AG04450 (cell line): ENCODE measurements at regions not wholly inside any gene's neighbourhood (a gene's known extent, or its start where the extent isn't known, plus 50 kb on each side); places are given as distances from the start of the nearest gene placed in this dataset.

ENCODE experiments used
- CTCF ChIA-PET: fragments of 300-600, 350-600 bp; formaldehyde crosslinking; extraction: SDS; loops from one replicate; lab custom pipeline; 2022; ENCODE audit warnings: antibody characterized with exemption, inconsistent platforms; lab: Charles Lee
- POLR2A ChIA-PET: fragments of 350-600 bp; formaldehyde crosslinking; extraction: SDS; loops from one replicate; lab custom pipeline; 2021; ENCODE audit warnings: antibody characterized with exemption, inconsistent platforms; lab: Yijun Ruan, JAX
- DNase-seq: peaks from one replicate; pipeline ENCODE4 v3.0.0-alpha.2; 2011; ENCODE audit warnings: low read depth, low spot score
- H3K27ac ChIP-seq: one replicate; pipeline ENCODE4 v1.5.1; 2012; ENCODE audit warnings: low read depth, low read length, control low read depth
- H3K27me3 ChIP-seq: one replicate; pipeline ENCODE4 v1.6.0; 2012; ENCODE audit warnings: low read length; ENCODE audit not compliant: control insufficient read depth, insufficient read depth
- H3K4me3 ChIP-seq: 2 replicates; pipeline ENCODE4 v1.5.1; 2011; ENCODE audit warnings: mild to moderate bottlenecking, low read depth, low read length, control low read depth
- H3K9me3 ChIP-seq: 2 replicates; pipeline ENCODE4 v1.5.1; 2012; ENCODE audit warnings: low read length; ENCODE audit not compliant: control insufficient read depth, insufficient read depth
- TF ChIP-seq, protein P1 (sequence below): IDR thresholded peaks from 2 replicates; pipeline ENCODE4 v1.5.1; 2011; ENCODE audit warnings: low read depth, low read length, control low read depth, inconsistent platforms

- ChIA-PET POLR2A (no interaction called here), CTCF (no interaction called here)
- TF ChIP-seq, protein P1, sequence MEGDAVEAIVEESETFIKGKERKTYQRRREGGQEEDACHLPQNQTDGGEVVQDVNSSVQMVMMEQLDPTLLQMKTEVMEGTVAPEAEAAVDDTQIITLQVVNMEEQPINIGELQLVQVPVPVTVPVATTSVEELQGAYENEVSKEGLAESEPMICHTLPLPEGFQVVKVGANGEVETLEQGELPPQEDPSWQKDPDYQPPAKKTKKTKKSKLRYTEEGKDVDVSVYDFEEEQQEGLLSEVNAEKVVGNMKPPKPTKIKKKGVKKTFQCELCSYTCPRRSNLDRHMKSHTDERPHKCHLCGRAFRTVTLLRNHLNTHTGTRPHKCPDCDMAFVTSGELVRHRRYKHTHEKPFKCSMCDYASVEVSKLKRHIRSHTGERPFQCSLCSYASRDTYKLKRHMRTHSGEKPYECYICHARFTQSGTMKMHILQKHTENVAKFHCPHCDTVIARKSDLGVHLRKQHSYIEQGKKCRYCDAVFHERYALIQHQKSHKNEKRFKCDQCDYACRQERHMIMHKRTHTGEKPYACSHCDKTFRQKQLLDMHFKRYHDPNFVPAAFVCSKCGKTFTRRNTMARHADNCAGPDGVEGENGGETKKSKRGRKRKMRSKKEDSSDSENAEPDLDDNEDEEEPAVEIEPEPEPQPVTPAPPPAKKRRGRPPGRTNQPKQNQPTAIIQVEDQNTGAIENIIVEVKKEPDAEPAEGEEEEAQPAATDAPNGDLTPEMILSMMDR = no peak
- Histone ChIP-seq H3K27me3 (no peaks in the 10 kb centered on the region), H3K4me3 (no peak overlapping the region), H3K9me3 (no peaks in the 10 kb centered on the region), H3K27ac (no peak overlapping the region)
- DNase-seq = no peak
Measured at GRCh38 chr17:68782789-68783188, 172.4 kb downstream of the ABCA8 start.

DNA sequence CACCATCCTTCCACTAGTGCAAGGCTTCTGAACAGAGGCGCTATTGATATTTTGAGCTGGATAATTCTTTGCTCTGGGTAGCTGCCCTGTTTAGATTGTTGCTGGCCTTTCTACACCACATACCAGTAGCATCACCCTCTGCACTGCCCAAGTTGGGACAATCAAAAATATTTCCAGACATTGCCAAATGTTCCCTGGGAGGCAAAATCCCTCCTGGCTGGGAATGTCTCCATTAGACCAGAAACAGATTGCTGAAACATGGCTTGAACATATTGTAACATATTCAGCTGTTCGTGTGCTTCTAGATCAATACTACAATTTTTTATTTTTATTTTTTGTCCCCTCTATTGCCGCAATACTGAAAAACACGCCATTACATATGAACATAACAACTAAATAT, 174.6 kb downstream of the ABCA8 start:
- Histone ChIP-seq H3K9me3 (no peaks in the 10 kb centered on the region), H3K4me3 (no peak overlapping the region), H3K27me3 (no peaks in the 10 kb centered on the region), H3K27ac (no peak overlapping the region)
- DNase-seq = no peak
- CTCF ChIA-PET = interaction anchor here (0.6 to 6.1 kb wide), 3 partner anchors 14 to 458 kb away, joined by 3 to 55 read pairs (median 4); no protein-coding TSS in a partner anchor
- TF ChIP-seq, protein P1 = no peak
- POLR2A ChIA-PET = no interaction called here

DNA sequence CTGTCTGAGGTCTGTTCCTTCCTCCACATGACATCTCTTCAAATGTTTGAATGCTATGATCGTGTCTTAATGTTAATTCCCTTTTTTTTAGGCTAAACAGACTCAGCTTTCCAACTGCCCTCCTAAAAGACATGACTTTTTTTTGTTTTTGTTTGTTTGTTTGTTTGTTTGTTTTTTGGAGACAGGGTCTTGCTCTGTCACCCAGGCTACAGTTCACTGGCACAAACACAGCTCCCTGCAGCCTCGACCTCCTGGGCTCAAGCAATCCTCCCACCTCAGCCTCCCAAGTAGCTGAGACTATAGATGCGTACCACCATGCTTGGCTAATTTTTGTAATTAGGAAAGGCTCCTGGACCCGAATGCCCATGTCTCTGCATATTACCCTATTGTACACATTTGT, 176.5 kb downstream of the ABCA8 start:
- TF ChIP-seq, protein P1 = no peak
- DNase-seq = no peak
- no peak overlapping the region for H3K27ac ChIP-seq
- H3K4me3 ChIP-seq = no peak overlapping the region
- H3K27me3 ChIP-seq = no peaks in the 10 kb centered on the region
- H3K9me3 ChIP-seq = no peaks in the 10 kb centered on the region; the same call in 1 of the 2 replicates
- POLR2A ChIA-PET = no interaction called here
- CTCF ChIA-PET = interaction anchor here (0.6 to 6.7 kb wide), 5 partner anchors 66 to 469 kb away, joined by 3 to 89 read pairs (median 46); no protein-coding TSS in a partner anchor

DNA sequence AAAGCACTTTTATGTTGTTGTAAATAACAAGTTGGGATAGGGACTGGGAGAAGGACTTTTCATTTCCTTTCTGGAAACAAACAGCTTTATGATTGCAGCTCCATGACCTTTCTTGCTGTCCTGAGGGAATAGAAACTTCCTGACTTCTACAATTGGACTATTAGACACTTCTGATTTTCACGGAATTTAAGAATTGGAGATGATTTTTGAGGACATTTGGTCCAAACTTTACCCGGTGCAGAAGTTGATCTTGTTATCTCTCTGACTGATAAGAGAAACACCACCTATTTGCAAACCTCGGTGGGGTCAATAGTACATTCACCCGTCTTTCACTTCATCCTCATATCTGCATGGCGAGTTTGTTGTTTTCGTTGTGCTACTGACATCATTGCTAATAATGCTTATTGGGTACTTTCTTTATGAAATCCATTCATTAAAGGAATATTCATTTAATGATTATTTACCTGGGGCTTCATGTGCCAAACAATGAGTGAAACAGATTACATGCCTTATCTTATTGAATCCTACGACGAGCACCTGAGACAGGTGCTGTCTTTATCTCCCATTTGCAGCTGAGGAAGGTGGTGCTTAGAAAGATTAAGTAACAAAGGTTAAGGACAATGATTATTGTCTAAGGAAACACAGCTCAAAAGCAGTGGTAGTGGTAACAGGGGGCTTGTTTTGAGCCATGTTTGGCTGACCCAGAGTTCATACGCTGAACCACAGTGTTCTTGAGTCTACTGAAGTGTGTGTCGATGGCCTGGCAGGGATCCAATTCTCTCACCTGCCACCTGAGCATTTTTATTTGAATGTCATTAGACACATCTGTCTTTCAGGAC, 176.9 kb upstream of the FAM20A start:
- H3K27ac ChIP-seq = no peak overlapping the region
- ChIA-PET CTCF (interaction anchor here (1.0 to 6.7 kb wide), 28 partner anchors 7 to 746 kb away, joined by 3 to 89 read pairs (median 6); partner anchors contain the start of genes ABCA6 and ABCA8), POLR2A (no interaction called here)
- TF ChIP-seq, protein P1 = no peak
- no peak for DNase-seq
- no peak overlapping the region for H3K4me3 ChIP-seq
- no peaks in the 10 kb centered on the region for H3K27me3 ChIP-seq
- no peaks in the 10 kb centered on the region; the same call in 1 of the 2 replicates for H3K9me3 ChIP-seq
